Activated CD8-positive, alpha-beta memory T cell treated with anti-CD3 and anti-CD28 coated beads for 4 hours (primary cell): ENCODE measurements at regions not wholly inside any gene's neighbourhood (a gene's known extent, or its start where the extent isn't known, plus 50 kb on each side); places are given as distances from the start of the nearest gene placed in this dataset.

ENCODE experiments used
- DNase-seq, 2 donors: peaks; one replicate each; pipeline ENCODE4 v3.0.0-alpha.2; 2020; ENCODE audit warnings: low read depth in 2 of 2

GRCh38 chr18:40662898-40663437, 1292.1 kb upstream of the PIK3C3 start:
- DNase-seq, result no peak

GRCh38 chr18:40653682-40654081, 1301.4 kb upstream of the PIK3C3 start:
- no peak for DNase-seq

GRCh38 chr18:40652321-40652720, 1302.7 kb upstream of the PIK3C3 start:
- DNase-seq, result no peak

- DNase-seq, result no peak
These were observed 1303.9 kb upstream of the PIK3C3 start for GRCh38 chr18:40651163-40651562.

- no peak for DNase-seq
These were observed 1312.3 kb upstream of the PIK3C3 start for GRCh38 chr18:40642692-40643229.

- DNase-seq, result no peak
These were observed 1323.7 kb upstream of the PIK3C3 start for GRCh38 chr18:40631319-40631718.

- no peak for DNase-seq
These were observed 1324.5 kb upstream of the PIK3C3 start for GRCh38 chr18:40630496-40630895.

- no peak for DNase-seq
These were observed 1330.1 kb upstream of the PIK3C3 start for GRCh38 chr18:40624959-40625358.

- no peak for DNase-seq
These were observed 1341.3 kb upstream of the PIK3C3 start for GRCh38 chr18:40613721-40614120.

- no peak for DNase-seq
These were observed 1342.7 kb upstream of the PIK3C3 start for GRCh38 chr18:40612356-40612755.

- DNase-seq, result no peak
These were observed 1346.8 kb upstream of the PIK3C3 start for GRCh38 chr18:40608226-40608625.

GRCh38 chr18:40607542-40608148, 1347.4 kb upstream of the PIK3C3 start:
- DNase-seq, result no peak

GRCh38 chr18:40606996-40607395, 1348.0 kb upstream of the PIK3C3 start:
- DNase-seq, result no peak

GRCh38 chr18:40583671-40584070, 1371.4 kb upstream of the PIK3C3 start:
- DNase-seq, result no peak

- no peak for DNase-seq
These were observed 1372.9 kb upstream of the PIK3C3 start for GRCh38 chr18:40582105-40582504.

GRCh38 chr18:40577981-40578365, 1377.1 kb upstream of the PIK3C3 start:
- no peak for DNase-seq

GRCh38 chr18:40577239-40577980, 1377.6 kb upstream of the PIK3C3 start:
- DNase-seq, result no peak

GRCh38 chr18:40576507-40577115, 1378.4 kb upstream of the PIK3C3 start:
- DNase-seq, result no peak

GRCh38 chr18:40570615-40571014, 1384.4 kb upstream of the PIK3C3 start:
- no peak for DNase-seq

- DNase-seq, result no peak
These were observed 1385.4 kb upstream of the PIK3C3 start for GRCh38 chr18:40569605-40570004.

GRCh38 chr18:40566510-40566844, 1388.6 kb upstream of the PIK3C3 start:
- DNase-seq, result no peak

GRCh38 chr18:40565805-40566509, 1389.1 kb upstream of the PIK3C3 start:
- no peak for DNase-seq
